Astrocyte (in vitro differentiated cells and primary cell): ENCODE measurements at regions not wholly inside any gene's neighbourhood (a gene's known extent, or its start where the extent isn't known, plus 50 kb on each side); places are given as distances from the start of the nearest gene placed in this dataset.

Source experiments
- DNase-seq: peaks from one replicate; pipeline ENCODE4 v3.0.0-alpha.2; 2010; ENCODE audit warnings: low read depth
- FAIRE-seq: peaks from 2 replicates; lab custom pipeline; 2011; peaks lifted over from hg19 to GRCh38; lab: Jason Lieb, UNC
- H2AFZ ChIP-seq: 2 replicates; pipeline ENCODE4 v1.6.0; 2012; ENCODE audit warnings: low read depth, low read length, inconsistent platforms
- H3K27ac ChIP-seq: 2 replicates; pipeline ENCODE4 v1.5.1; 2011; ENCODE audit warnings: low read depth, low read length, inconsistent platforms
- H3K27me3 ChIP-seq: 2 replicates; pipeline ENCODE4 v1.6.0; 2011; ENCODE audit warnings: low read length, inconsistent platforms; ENCODE audit not compliant: insufficient read depth
- H3K36me3 ChIP-seq: 2 replicates; pipeline ENCODE4 v1.5.1; 2011; ENCODE audit warnings: low read length, inconsistent platforms; ENCODE audit not compliant: insufficient read depth
- H3K4me1 ChIP-seq: 2 replicates; pipeline ENCODE4 v1.5.1; 2011; ENCODE audit warnings: low read length, inconsistent platforms; ENCODE audit not compliant: insufficient read depth
- H3K4me2 ChIP-seq: 2 replicates; pipeline ENCODE4 v1.6.0; 2012; ENCODE audit warnings: low read length, inconsistent platforms
- H3K4me3 ChIP-seq: 2 replicates; pipeline ENCODE4 v1.5.1; 2011; ENCODE audit warnings: low read depth, mild to moderate bottlenecking, low read length, inconsistent platforms; ENCODE audit not compliant: insufficient read depth
- H3K79me2 ChIP-seq: 2 replicates; pipeline ENCODE4 v1.6.0; 2012; ENCODE audit warnings: mild to moderate bottlenecking, low read length, inconsistent platforms; ENCODE audit not compliant: insufficient read depth
- H3K9ac ChIP-seq: 2 replicates; pipeline ENCODE4 v1.6.0; 2012; ENCODE audit warnings: mild to moderate bottlenecking, low read length, inconsistent platforms
- H3K9me3 ChIP-seq: 2 replicates; pipeline ENCODE4 v1.5.1; 2012; ENCODE audit warnings: low read depth, mild to moderate bottlenecking, low read length, inconsistent platforms; ENCODE audit not compliant: insufficient read depth
- H4K20me1 ChIP-seq: 2 replicates; pipeline ENCODE4 v1.6.0; 2012; ENCODE audit warnings: low read length, inconsistent platforms; ENCODE audit not compliant: insufficient read depth
- H3K27ac Mint-ChIP-seq: one replicate; pipeline ENCODE4 v1.8.0; 2021; ENCODE audit warnings: mild to moderate bottlenecking, mixed read lengths; ENCODE audit not compliant: unreplicated experiment
- H3K27me3 Mint-ChIP-seq: one replicate; pipeline ENCODE4 v1.8.0; 2021; ENCODE audit warnings: low read depth, mixed read lengths; ENCODE audit not compliant: unreplicated experiment
- H3K36me3 Mint-ChIP-seq: one replicate; pipeline ENCODE4 v1.8.0; 2021; ENCODE audit warnings: low read depth, mixed read lengths; ENCODE audit not compliant: unreplicated experiment
- H3K4me1 Mint-ChIP-seq: one replicate; pipeline ENCODE4 v1.8.0; 2021; ENCODE audit warnings: low read depth, mixed read lengths; ENCODE audit not compliant: unreplicated experiment
- H3K4me3 Mint-ChIP-seq: one replicate; pipeline ENCODE4 v1.8.0; 2021; ENCODE audit warnings: mild to moderate bottlenecking, moderate library complexity, mixed read lengths; ENCODE audit not compliant: unreplicated experiment
- H3K9me3 Mint-ChIP-seq: one replicate; pipeline ENCODE4 v1.8.0; 2021; ENCODE audit warnings: mild to moderate bottlenecking, mixed read lengths; ENCODE audit not compliant: unreplicated experiment
- EZH2 ChIP-seq: IDR thresholded peaks from 2 replicates; pipeline ENCODE4 v1.6.1; 2012; ENCODE audit warnings: mild to moderate bottlenecking, low read length, inconsistent platforms; ENCODE audit not compliant: insufficient read depth
- TF ChIP-seq, protein P1 (sequence below): IDR thresholded peaks from 2 replicates; pipeline ENCODE4 v1.5.1; 2011; ENCODE audit warnings: low read depth, mild to moderate bottlenecking, inconsistent platforms, low read length, moderate library complexity; ENCODE audit not compliant: insufficient read depth

DNA sequence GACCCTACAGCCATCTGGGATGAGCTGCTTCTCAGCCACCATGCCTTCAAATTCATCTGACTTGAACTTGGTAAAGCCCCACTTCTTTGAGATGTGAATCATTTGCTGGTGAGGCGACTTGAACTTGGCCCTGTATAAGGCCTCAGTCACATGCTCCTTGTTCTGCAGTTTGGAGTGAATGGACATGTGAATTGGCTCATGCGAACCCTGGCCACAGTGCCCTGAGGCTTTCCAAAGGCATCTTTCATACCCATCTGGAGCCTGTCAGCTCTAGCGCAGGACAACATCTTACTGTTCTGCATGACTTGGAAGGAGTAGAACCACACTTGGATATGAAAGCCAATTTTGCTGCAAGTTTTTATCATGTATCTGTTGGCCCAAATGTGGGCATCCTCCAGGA lies 244.0 kb upstream of the FAM83B start:
- Mint-ChIP-seq H3K4me3 (no peak overlapping the region), H3K9me3 (peaks cover 2% of the 10 kb centered on the region), H3K27me3 (no peaks in the 10 kb centered on the region), H3K4me1 (no peaks in the 10 kb centered on the region), H3K36me3 (no peaks in the 10 kb centered on the region), H3K27ac (no peak overlapping the region)
- no peak for TF ChIP-seq EZH2
- TF ChIP-seq, protein P1, sequence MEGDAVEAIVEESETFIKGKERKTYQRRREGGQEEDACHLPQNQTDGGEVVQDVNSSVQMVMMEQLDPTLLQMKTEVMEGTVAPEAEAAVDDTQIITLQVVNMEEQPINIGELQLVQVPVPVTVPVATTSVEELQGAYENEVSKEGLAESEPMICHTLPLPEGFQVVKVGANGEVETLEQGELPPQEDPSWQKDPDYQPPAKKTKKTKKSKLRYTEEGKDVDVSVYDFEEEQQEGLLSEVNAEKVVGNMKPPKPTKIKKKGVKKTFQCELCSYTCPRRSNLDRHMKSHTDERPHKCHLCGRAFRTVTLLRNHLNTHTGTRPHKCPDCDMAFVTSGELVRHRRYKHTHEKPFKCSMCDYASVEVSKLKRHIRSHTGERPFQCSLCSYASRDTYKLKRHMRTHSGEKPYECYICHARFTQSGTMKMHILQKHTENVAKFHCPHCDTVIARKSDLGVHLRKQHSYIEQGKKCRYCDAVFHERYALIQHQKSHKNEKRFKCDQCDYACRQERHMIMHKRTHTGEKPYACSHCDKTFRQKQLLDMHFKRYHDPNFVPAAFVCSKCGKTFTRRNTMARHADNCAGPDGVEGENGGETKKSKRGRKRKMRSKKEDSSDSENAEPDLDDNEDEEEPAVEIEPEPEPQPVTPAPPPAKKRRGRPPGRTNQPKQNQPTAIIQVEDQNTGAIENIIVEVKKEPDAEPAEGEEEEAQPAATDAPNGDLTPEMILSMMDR, result no peak
- Histone ChIP-seq H3K4me3 (no peak overlapping the region), H3K27ac (no peak overlapping the region), H3K9me3 (no peaks in the 10 kb centered on the region), H2AFZ (no peak overlapping the region), H3K27me3 (no peaks in the 10 kb centered on the region), H3K4me2 (no peak overlapping the region), H3K79me2 (no peaks in the 10 kb centered on the region), H4K20me1 (no peaks in the 10 kb centered on the region), H3K9ac (no peak overlapping the region), H3K4me1 (no peaks in the 10 kb centered on the region), H3K36me3 (no peaks in the 10 kb centered on the region)
- FAIRE-seq, result no peak
- DNase-seq, result no peak

DNA sequence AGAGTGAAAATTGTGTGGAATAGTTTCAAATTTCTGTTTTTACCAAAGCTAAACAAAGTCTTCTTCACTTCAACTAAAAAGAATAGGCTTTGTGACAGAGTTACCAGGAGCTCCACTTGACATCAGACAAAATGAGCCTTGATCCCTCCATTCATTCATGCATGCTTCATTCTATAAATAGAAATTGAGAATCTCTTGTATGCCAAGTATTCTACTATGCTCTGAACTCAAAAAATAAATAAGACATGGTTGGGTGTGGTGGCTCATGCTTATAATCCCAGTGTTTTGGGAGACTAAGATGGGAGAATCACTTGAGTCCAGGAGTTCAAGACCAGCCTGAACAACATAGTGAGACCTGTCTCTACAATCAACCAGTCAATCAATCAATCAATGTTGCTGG lies 236.6 kb upstream of the FAM83B start:
- no peak for FAIRE-seq
- no peaks in the 10 kb centered on the region for H4K20me1 ChIP-seq
- no peak overlapping the region for H3K4me2 ChIP-seq
- no peaks in the 10 kb centered on the region for H3K27me3 ChIP-seq
- Mint-ChIP-seq H3K4me1 (no peaks in the 10 kb centered on the region), H3K27me3 (no peaks in the 10 kb centered on the region), H3K27ac (no peak overlapping the region), H3K9me3 (peaks cover 2% of the 10 kb centered on the region), H3K36me3 (no peaks in the 10 kb centered on the region), H3K4me3 (no peak overlapping the region)
- no peaks in the 10 kb centered on the region for H3K9me3 ChIP-seq
- H3K9ac ChIP-seq, result no peak overlapping the region
- H3K27ac ChIP-seq, result no peak overlapping the region
- no peaks in the 10 kb centered on the region for H3K36me3 ChIP-seq
- TF ChIP-seq, protein P1, result no peak
- TF ChIP-seq EZH2, result no peak
- H3K4me3 ChIP-seq, result no peak overlapping the region
- no peak overlapping the region for H2AFZ ChIP-seq
- no peaks in the 10 kb centered on the region for H3K4me1 ChIP-seq
- DNase-seq, result no peak
- no peaks in the 10 kb centered on the region for H3K79me2 ChIP-seq

DNA sequence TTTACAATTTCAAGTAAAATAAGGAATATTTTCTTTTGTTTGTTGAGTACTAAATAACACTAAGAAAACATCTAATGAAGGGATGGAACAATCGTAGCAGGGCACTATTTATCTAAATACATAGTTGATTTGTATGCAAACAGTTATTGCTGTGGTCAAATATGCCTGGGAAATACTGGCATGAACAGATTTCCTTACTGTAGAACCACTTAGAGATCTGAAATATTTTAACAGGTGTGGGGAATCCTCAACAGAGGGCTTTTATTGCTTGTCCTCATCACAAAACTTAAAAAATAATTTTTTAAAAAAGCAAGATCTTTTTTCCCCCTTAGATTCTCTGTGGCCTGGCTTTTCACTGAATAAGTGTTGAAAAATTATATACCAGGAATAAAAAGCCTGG lies 233.0 kb upstream of the FAM83B start:
- TF ChIP-seq EZH2, result no peak
- TF ChIP-seq, protein P1, result no peak
- H3K36me3 ChIP-seq, result no peaks in the 10 kb centered on the region
- H3K79me2 ChIP-seq, result no peaks in the 10 kb centered on the region
- H3K9me3 ChIP-seq, result no peaks in the 10 kb centered on the region
- Mint-ChIP-seq H3K9me3 (peaks cover 1% of the 10 kb centered on the region), H3K27ac (no peak overlapping the region), H3K27me3 (no peaks in the 10 kb centered on the region), H3K36me3 (no peaks in the 10 kb centered on the region), H3K4me1 (peaks cover 9% of the 10 kb centered on the region), H3K4me3 (no peak overlapping the region)
- DNase-seq (no peak), FAIRE-seq (no peak)
- no peak overlapping the region for H3K4me2 ChIP-seq
- H2AFZ ChIP-seq, result no peak overlapping the region
- no peak overlapping the region for H3K27ac ChIP-seq
- peaks cover 3% of the 10 kb centered on the region for H3K4me1 ChIP-seq
- no peaks in the 10 kb centered on the region for H4K20me1 ChIP-seq
- H3K9ac ChIP-seq, result no peak overlapping the region
- no peak overlapping the region for H3K4me3 ChIP-seq
- H3K27me3 ChIP-seq, result no peaks in the 10 kb centered on the region
